ENCODE measurements at regions not wholly inside any gene's neighbourhood (a gene's known extent, or its start where the extent isn't known, plus 50 kb on each side); places are given as distances from the start of the nearest gene placed in this dataset.
A peak's percentile ranks its signal among the peaks of the same experiment; 100 is the strongest.

- no peak overlapping the region for H3K9ac ChIP-seq (ENCODE audit: low read length)
- FAIRE-seq = no peak
- no peak overlapping the region for H3K4me3 ChIP-seq (ENCODE audit: insufficient read depth, low read depth, low read length)
- no peak overlapping the region for H2AFZ ChIP-seq (ENCODE audit: low read depth, low read length)
- Mint-ChIP-seq H3K4me3 (ENCODE audit: unreplicated experiment) (no peak overlapping the region), H3K27ac (ENCODE audit: unreplicated experiment) (peak overlapping the region; percentile 56), H3K36me3 (ENCODE audit: low read depth, unreplicated experiment) (no peaks in the 10 kb centered on the region), H3K9me3 (ENCODE audit: unreplicated experiment) (no peaks in the 10 kb centered on the region), H3K27me3 (ENCODE audit: low read depth, unreplicated experiment) (peaks cover 4% of the 10 kb centered on the region), H3K4me1 (ENCODE audit: low read depth, unreplicated experiment) (peaks cover 13% of the 10 kb centered on the region)
- no peaks in the 10 kb centered on the region for H3K4me1 ChIP-seq (ENCODE audit: insufficient read depth, low read length)
- peak; percentile 17 for DNase-seq (ENCODE audit: low read depth)
- H3K36me3 ChIP-seq (ENCODE audit: insufficient read depth, low read length) = no peaks in the 10 kb centered on the region
- peaks cover 2% of the 10 kb centered on the region for H3K27me3 ChIP-seq (ENCODE audit: insufficient read depth, low read length)
- H3K4me2 ChIP-seq (ENCODE audit: low read length) = no peak overlapping the region
- H3K79me2 ChIP-seq (ENCODE audit: insufficient read depth, low read length) = no peaks in the 10 kb centered on the region
- no peak overlapping the region for H3K27ac ChIP-seq (ENCODE audit: low read depth, low read length)
- no peaks in the 10 kb centered on the region for H4K20me1 ChIP-seq (ENCODE audit: insufficient read depth, low read length)
- TF ChIP-seq EZH2 (IDR thresholded peaks at IDR 0.05; ENCODE audit: insufficient read depth, low read length) = no peak
- no peak for TF ChIP-seq CTCF (IDR thresholded peaks at IDR 0.05; ENCODE audit: insufficient read depth, low read depth, low read length)
- H3K9me3 ChIP-seq (ENCODE audit: insufficient read depth, low read depth, low read length) = no peaks in the 10 kb centered on the region
Measured at GRCh38 chr6:90397929-90398674, 101.5 kb upstream of the BACH2 start.

- Mint-ChIP-seq H3K4me1 (ENCODE audit: low read depth, unreplicated experiment) (peaks cover 13% of the 10 kb centered on the region), H3K27me3 (ENCODE audit: low read depth, unreplicated experiment) (peaks cover 4% of the 10 kb centered on the region), H3K27ac (ENCODE audit: unreplicated experiment) (no peak overlapping the region), H3K4me3 (ENCODE audit: unreplicated experiment) (no peak overlapping the region), H3K36me3 (ENCODE audit: low read depth, unreplicated experiment) (no peaks in the 10 kb centered on the region), H3K9me3 (ENCODE audit: unreplicated experiment) (no peaks in the 10 kb centered on the region)
- no peak for DNase-seq (ENCODE audit: low read depth)
- Histone ChIP-seq H2AFZ (ENCODE audit: low read depth, low read length) (no peak overlapping the region), H3K9ac (ENCODE audit: low read length) (no peak overlapping the region), H3K4me2 (ENCODE audit: low read length) (no peak overlapping the region), H3K9me3 (ENCODE audit: insufficient read depth, low read depth, low read length) (no peaks in the 10 kb centered on the region), H3K79me2 (ENCODE audit: insufficient read depth, low read length) (no peaks in the 10 kb centered on the region), H3K36me3 (ENCODE audit: insufficient read depth, low read length) (no peaks in the 10 kb centered on the region), H3K27me3 (ENCODE audit: insufficient read depth, low read length) (peaks cover 2% of the 10 kb centered on the region), H3K4me3 (ENCODE audit: insufficient read depth, low read depth, low read length) (no peak overlapping the region), H4K20me1 (ENCODE audit: insufficient read depth, low read length) (no peaks in the 10 kb centered on the region), H3K4me1 (ENCODE audit: insufficient read depth, low read length) (no peaks in the 10 kb centered on the region), H3K27ac (ENCODE audit: low read depth, low read length) (no peak overlapping the region)
- no peak for FAIRE-seq
- no peak for TF ChIP-seq CTCF (IDR thresholded peaks at IDR 0.05; ENCODE audit: insufficient read depth, low read depth, low read length)
- no peak for TF ChIP-seq EZH2 (IDR thresholded peaks at IDR 0.05; ENCODE audit: insufficient read depth, low read length)
Measured at GRCh38 chr6:90397047-90397446, 100.4 kb upstream of the BACH2 start.

- no peaks in the 10 kb centered on the region for H3K36me3 Mint-ChIP-seq (ENCODE audit: low read depth, unreplicated experiment)
- H2AFZ ChIP-seq (ENCODE audit: low read depth, low read length) = no peak overlapping the region
Measured at GRCh38 chr6:90393232-90393884, 96.7 kb upstream of the BACH2 start.

More at GRCh38 chr6:90393232-90393884, 96.7 kb upstream of the BACH2 start:
- H3K9me3 ChIP-seq (ENCODE audit: insufficient read depth, low read depth, low read length) = no peaks in the 10 kb centered on the region
- Mint-ChIP-seq H3K4me1 (ENCODE audit: low read depth, unreplicated experiment) (peaks cover 12% of the 10 kb centered on the region), H3K4me3 (ENCODE audit: unreplicated experiment) (no peak overlapping the region), H3K27ac (ENCODE audit: unreplicated experiment) (no peak overlapping the region), H3K9me3 (ENCODE audit: unreplicated experiment) (no peaks in the 10 kb centered on the region), H3K27me3 (ENCODE audit: low read depth, unreplicated experiment) (peaks cover 4% of the 10 kb centered on the region)
- H4K20me1 ChIP-seq (ENCODE audit: insufficient read depth, low read length) = no peaks in the 10 kb centered on the region
- H3K4me3 ChIP-seq (ENCODE audit: insufficient read depth, low read depth, low read length) = no peak overlapping the region
- peaks cover 2% of the 10 kb centered on the region for H3K27me3 ChIP-seq (ENCODE audit: insufficient read depth, low read length)
- peak; percentile 86 for FAIRE-seq
- DNase-seq (ENCODE audit: low read depth) = peak; percentile 38
- no peak for TF ChIP-seq EZH2 (IDR thresholded peaks at IDR 0.05; ENCODE audit: insufficient read depth, low read length)
- peak; percentile 84 for TF ChIP-seq CTCF (IDR thresholded peaks at IDR 0.05; ENCODE audit: insufficient read depth, low read depth, low read length)
- H3K79me2 ChIP-seq (ENCODE audit: insufficient read depth, low read length) = no peaks in the 10 kb centered on the region
- no peaks in the 10 kb centered on the region for H3K4me1 ChIP-seq (ENCODE audit: insufficient read depth, low read length)
- no peak overlapping the region for H3K9ac ChIP-seq (ENCODE audit: low read length)
- H3K36me3 ChIP-seq (ENCODE audit: insufficient read depth, low read length) = no peaks in the 10 kb centered on the region
- no peak overlapping the region for H3K4me2 ChIP-seq (ENCODE audit: low read length)
- no peak overlapping the region for H3K27ac ChIP-seq (ENCODE audit: low read depth, low read length)
